MCF 10A (cell line): ENCODE measurements at regions not wholly inside any gene's neighbourhood (a gene's known extent, or its start where the extent isn't known, plus 50 kb on each side); places are given as distances from the start of the nearest gene placed in this dataset.
"Not testable (repeated sequence)": the region's sequence is repeated elsewhere in the genome, so short reads cannot be mapped to it uniquely, and the experiment has no call there.

ENCODE experiments used
- BruUV-seq: library from RNA; stranded (reverse); fragments of 400-500 nt; replicated peaks from 2 replicates; lab custom pipeline; 2021; lab: Mats Ljungman, UMichigan
- CTCF ChIA-PET: fragments of 300-600 bp; sonication (Branson Sonifier 250); formaldehyde crosslinking; extraction: SDS; loops from one replicate; lab custom pipeline; 2021; ENCODE audit warnings: antibody characterized with exemption, inconsistent platforms; lab: Yijun Ruan, JAX
- POLR2A ChIA-PET: fragments of 300-600, 350-650 bp; sonication (Branson Sonifier 250); formaldehyde crosslinking; extraction: SDS; loops from one replicate; lab custom pipeline; 2020; ENCODE audit warnings: antibody characterized with exemption, inconsistent platforms; lab: Yijun Ruan, JAX
- DNase-seq: peaks from one replicate; pipeline ENCODE4 v3.0.0-alpha.2; 2018; ENCODE audit not compliant: unreplicated experiment
- H3K27ac Mint-ChIP-seq: one replicate; pipeline ENCODE4 v1.8.0; 2022; ENCODE audit warnings: mild to moderate bottlenecking, low read depth, mixed read lengths; ENCODE audit not compliant: unreplicated experiment
- H3K27me3 Mint-ChIP-seq: one replicate; pipeline ENCODE4 v1.8.0; 2022; ENCODE audit warnings: mixed read lengths; ENCODE audit not compliant: insufficient read depth, unreplicated experiment
- H3K36me3 Mint-ChIP-seq: one replicate; pipeline ENCODE4 v1.8.0; 2022; ENCODE audit warnings: mild to moderate bottlenecking, moderate library complexity, mixed read lengths; ENCODE audit not compliant: insufficient read depth, unreplicated experiment
- H3K4me1 Mint-ChIP-seq: one replicate; pipeline ENCODE4 v1.8.0; 2022; ENCODE audit warnings: mixed read lengths; ENCODE audit not compliant: insufficient read depth, unreplicated experiment
- H3K4me3 Mint-ChIP-seq: one replicate; pipeline ENCODE4 v1.8.0; 2022; ENCODE audit warnings: mild to moderate bottlenecking, moderate library complexity, mixed read lengths; ENCODE audit not compliant: unreplicated experiment
- H3K9me3 Mint-ChIP-seq: one replicate; pipeline ENCODE4 v1.8.0; 2022; ENCODE audit warnings: mixed read lengths; ENCODE audit not compliant: unreplicated experiment
- intact Hi-C: fragments of 100-400 bp; cut with micrococcal nuclease; formaldehyde crosslinking; loops from 2 replicates; pipeline ENCODE4 v1.14.1; 2022
- TF ChIP-seq, protein P1 (sequence below): fragments of 200-600 bp; IDR thresholded peaks from one replicate; pipeline ENCODE4 v1.8.0; 2022; ENCODE audit warnings: antibody characterized with exemption, mild to moderate bottlenecking; ENCODE audit not compliant: unreplicated experiment

GRCh38 chr12:75790219-75790618, 241.4 kb downstream of the PHLDA1 start:
- DNase-seq, result no peak

GRCh38 chr12:75787146-75787545, 244.4 kb downstream of the PHLDA1 start:
- peaks cover 18% of the 10 kb centered on the region for H3K4me1 Mint-ChIP-seq
- H3K36me3 Mint-ChIP-seq, DNase-seq, intact Hi-C loops, H3K9me3 Mint-ChIP-seq, BruUV-seq, H3K27me3 Mint-ChIP-seq, H3K27ac Mint-ChIP-seq, H3K4me3 Mint-ChIP-seq: not testable (repeated sequence)
- ChIA-PET POLR2A (interaction anchor here (0.6 to 0.7 kb wide), 3 partner anchors 10 to 234 kb away, joined by 3 read pairs; no protein-coding TSS in a partner anchor), CTCF (interaction anchor here (0.6 to 0.7 kb wide), 2 partner anchors 149 to 670 kb away, joined by 3 read pairs; no protein-coding TSS in a partner anchor)

More at GRCh38 chr12:75790219-75790618, 241.4 kb downstream of the PHLDA1 start:
- BruUV-seq, result no TSS peak
- Mint-ChIP-seq H3K4me1 (no peaks in the 10 kb centered on the region), H3K36me3 (no peaks in the 10 kb centered on the region), H3K4me3 (no peak overlapping the region), H3K27ac (no peak overlapping the region), H3K9me3 (no peaks in the 10 kb centered on the region), H3K27me3 (no peaks in the 10 kb centered on the region)
- POLR2A ChIA-PET, result interaction anchor here (1.1 kb wide), 1 partner anchor 27 kb away, joined by 3 read pairs; no protein-coding TSS in a partner anchor
- CTCF ChIA-PET, result interaction anchor here (1.1 kb wide), 1 partner anchor 10 kb away, joined by 5 read pairs; no protein-coding TSS in a partner anchor
- intact Hi-C loops, result no loop called here
- TF ChIP-seq, protein P1, sequence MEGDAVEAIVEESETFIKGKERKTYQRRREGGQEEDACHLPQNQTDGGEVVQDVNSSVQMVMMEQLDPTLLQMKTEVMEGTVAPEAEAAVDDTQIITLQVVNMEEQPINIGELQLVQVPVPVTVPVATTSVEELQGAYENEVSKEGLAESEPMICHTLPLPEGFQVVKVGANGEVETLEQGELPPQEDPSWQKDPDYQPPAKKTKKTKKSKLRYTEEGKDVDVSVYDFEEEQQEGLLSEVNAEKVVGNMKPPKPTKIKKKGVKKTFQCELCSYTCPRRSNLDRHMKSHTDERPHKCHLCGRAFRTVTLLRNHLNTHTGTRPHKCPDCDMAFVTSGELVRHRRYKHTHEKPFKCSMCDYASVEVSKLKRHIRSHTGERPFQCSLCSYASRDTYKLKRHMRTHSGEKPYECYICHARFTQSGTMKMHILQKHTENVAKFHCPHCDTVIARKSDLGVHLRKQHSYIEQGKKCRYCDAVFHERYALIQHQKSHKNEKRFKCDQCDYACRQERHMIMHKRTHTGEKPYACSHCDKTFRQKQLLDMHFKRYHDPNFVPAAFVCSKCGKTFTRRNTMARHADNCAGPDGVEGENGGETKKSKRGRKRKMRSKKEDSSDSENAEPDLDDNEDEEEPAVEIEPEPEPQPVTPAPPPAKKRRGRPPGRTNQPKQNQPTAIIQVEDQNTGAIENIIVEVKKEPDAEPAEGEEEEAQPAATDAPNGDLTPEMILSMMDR, result no peak

DNA sequence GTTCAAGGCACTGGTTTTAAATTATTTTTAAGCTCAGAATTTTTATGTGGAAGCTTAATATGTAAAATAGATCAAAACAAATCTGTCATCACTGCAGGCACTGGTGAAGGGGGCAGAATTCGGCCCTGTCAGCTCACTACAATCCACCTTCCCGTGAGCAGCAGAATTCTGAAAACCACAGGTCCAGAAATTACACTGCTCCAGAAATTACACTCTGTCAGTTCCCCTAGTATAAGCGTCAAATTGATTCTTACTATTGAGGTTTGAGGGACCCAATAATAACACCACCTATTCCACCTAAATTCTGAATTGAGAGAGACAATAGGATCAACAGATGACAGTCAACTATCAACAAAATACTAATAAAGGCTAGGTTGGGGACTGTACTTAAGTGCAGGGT, 245.5 kb downstream of the PHLDA1 start:
- no TSS peak for BruUV-seq
- no peak for DNase-seq
- peaks cover 26% of the 10 kb centered on the region for H3K4me1 Mint-ChIP-seq
- H3K36me3 Mint-ChIP-seq, result no peaks in the 10 kb centered on the region
- H3K27ac Mint-ChIP-seq, result no peak overlapping the region
- intact Hi-C loops, result no loop called here
- no peaks in the 10 kb centered on the region for H3K27me3 Mint-ChIP-seq
- no peaks in the 10 kb centered on the region for H3K9me3 Mint-ChIP-seq
- TF ChIP-seq, protein P1, result no peak
- POLR2A ChIA-PET, result interaction anchor here (0.6 to 0.9 kb wide), 3 partner anchors 22 to 1189 kb away, joined by 3 to 4 read pairs (median 3); no protein-coding TSS in a partner anchor
- no peak overlapping the region for H3K4me3 Mint-ChIP-seq
- CTCF ChIA-PET, result interaction anchor here (0.6 kb wide), 1 partner anchor 9 kb away, joined by 3 read pairs; no protein-coding TSS in a partner anchor

DNA sequence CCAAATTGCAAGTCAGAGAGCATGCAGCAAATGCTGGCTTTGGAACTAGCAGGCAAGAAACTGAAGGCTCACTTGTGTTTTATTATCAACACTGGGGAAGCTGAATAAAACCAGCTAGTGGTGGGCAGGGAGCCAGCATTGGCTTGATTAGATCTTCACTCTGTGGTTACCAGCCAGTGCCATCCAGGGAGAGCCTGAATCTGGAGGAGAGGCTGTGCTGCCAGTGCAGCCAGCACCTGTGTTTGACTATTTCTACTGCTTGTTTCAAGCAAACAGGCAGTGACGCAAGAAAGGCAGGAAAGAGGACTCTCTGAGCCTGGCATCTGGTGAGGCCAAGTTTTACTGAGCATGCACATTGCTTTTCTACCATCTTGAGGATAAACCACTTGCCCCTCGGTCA, 247.0 kb downstream of the PHLDA1 start:
- Mint-ChIP-seq H3K4me1 (peaks cover 31% of the 10 kb centered on the region), H3K4me3 (peak overlapping the region; percentile 16), H3K27ac (peak overlapping the region; percentile 59), H3K9me3 (no peaks in the 10 kb centered on the region), H3K27me3 (no peaks in the 10 kb centered on the region), H3K36me3 (no peaks in the 10 kb centered on the region)
- intact Hi-C loops, result no loop called here
- no TSS peak for BruUV-seq
- TF ChIP-seq, protein P1, result no peak
- peak; percentile 72 for DNase-seq
- ChIA-PET POLR2A (interaction anchor here (0.7 to 1.1 kb wide), 2 partner anchors 21 to 245 kb away, joined by 3 read pairs; no protein-coding TSS in a partner anchor), CTCF (interaction anchor here (0.5 to 1.3 kb wide), 5 partner anchors 16 to 672 kb away, joined by 3 to 6 read pairs (median 4); no protein-coding TSS in a partner anchor)
